ENCODE measurements at regions not wholly inside any gene's neighbourhood (a gene's known extent, or its start where the extent isn't known, plus 50 kb on each side); places are given as distances from the start of the nearest gene placed in this dataset.
A peak's percentile ranks its signal among the peaks of the same experiment; 100 is the strongest.

DNA sequence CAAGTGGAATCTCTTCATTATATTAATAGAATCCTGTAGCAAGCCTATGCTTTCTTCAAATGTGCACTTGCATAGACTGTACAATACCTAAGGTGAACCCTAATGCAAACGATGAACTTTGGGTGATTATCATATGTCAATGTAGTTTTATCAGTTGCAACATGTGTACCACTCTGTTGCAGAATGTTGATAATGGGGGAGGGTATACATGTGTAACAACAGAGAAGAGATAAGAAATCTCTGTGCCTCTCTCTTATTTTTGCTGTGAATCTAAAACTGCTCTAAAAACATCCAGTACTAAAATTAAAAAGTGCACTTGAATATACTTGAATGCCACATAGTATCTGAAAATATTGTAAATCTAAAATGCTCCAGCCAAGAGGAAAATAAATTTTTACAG, 820.8 kb upstream of the MIR17HG start (continued):
- peak in 1 of 2 experiments; percentile 73; a peak in 2 of 4 replicates for TF ChIP-seq FOXA3 (CRISPR knock-in tag; conservative IDR thresholded peaks at IDR 0.05 in 1 of 2, IDR thresholded peaks at IDR 0.05 in 1 of 2)
- TF ChIP-seq KLF13 (tag; IDR thresholded peaks at IDR 0.05; ENCODE audit: borderline replicate concordance, low read depth), result no peak
- TF ChIP-seq CBFA2T3 (IDR thresholded peaks at IDR 0.05), result peak; percentile 49; the same call in 1 of the 2 replicates
- TF ChIP-seq ZNF395 (CRISPR knock-in tag; IDR thresholded peaks at IDR 0.05), result no peak
- no peak for TF ChIP-seq SLC30A9 (CRISPR knock-in tag; IDR thresholded peaks at IDR 0.05)

- CTCF ChIA-PET (ENCODE audit: low intra/inter-chr PET ratio), result no interaction called here
- DNase-seq (ENCODE audit: extremely low read depth in 1 of 4, low spot score in 3 of 4) (no peak), ATAC-seq (no peak), FAIRE-seq (no peak)
- WGBS (ENCODE audit: insufficient coverage, low coverage, missing lambda C conversion rate), result 1% methylated on average over 2 of the region's 2 CpGs
- Histone ChIP-seq H3K79me2 (ENCODE audit: control insufficient read depth, insufficient read depth, low read length) (no peaks in the 10 kb centered on the region), H3K4me1 (replicated peaks in 1 of 2; ENCODE audit: control insufficient read depth in 2 of 2, insufficient read depth in 2 of 2, low read length in 2 of 2) (no peaks in the 10 kb centered on the region), H3K27ac (ENCODE audit: extremely low read depth, low read depth, low read length) (no peak overlapping the region), H3K27me3 (ENCODE audit: control insufficient read depth in 2 of 2, insufficient read depth in 2 of 2, low read length in 2 of 2) (no peaks in the 10 kb centered on the region), H3K4me2 (ENCODE audit: insufficient read depth, low read length) (no peak overlapping the region), H2AFZ (ENCODE audit: low read depth, low read length) (no peak overlapping the region), H3K4me3 (no peak overlapping the region), H3K9me3 (replicated peaks; ENCODE audit: control insufficient read depth, insufficient read depth, low read depth, low read length) (peaks cover 4% of the 10 kb centered on the region), H3K9ac (ENCODE audit: insufficient read depth in 1 of 2, low read depth in 2 of 2, low read length in 2 of 2) (no peak overlapping the region), H3K36me3 (ENCODE audit: control insufficient read depth, insufficient read depth, low read length) (no peaks in the 10 kb centered on the region), H4K20me1 (replicated peaks; ENCODE audit: control insufficient read depth, insufficient read depth, low read length) (no peaks in the 10 kb centered on the region), H3K9me1 (ENCODE audit: control insufficient read depth, insufficient read depth, low read length) (no peaks in the 10 kb centered on the region)
- in situ Hi-C loops (cut with MboI) (no loop called here), intact Hi-C loops (cut with micrococcal nuclease) (no loop called here)
- POLR2A ChIA-PET, result interaction anchor here (0.6 kb wide), 1 partner anchor 526 kb away, joined by 3 read pairs; no protein-coding TSS in a partner anchor
- no TSS peak for BruUV-seq (replicated peaks)
- TF ChIP-seq TFAM (CRISPR knock-in tag; conservative IDR thresholded peaks at IDR 0.05) (peak; percentile 92; the same call in 1 of the 2 replicates), TFE3 (CRISPR knock-in tag; IDR thresholded peaks at IDR 0.05) (no peak)
Observed at GRCh38 chr13:90531744-90532143, 815.7 kb upstream of the MIR17HG start.

Data from K562 (cell line).